ENCODE measurements at regions not wholly inside any gene's neighbourhood (a gene's known extent, or its start where the extent isn't known, plus 50 kb on each side); places are given as distances from the start of the nearest gene placed in this dataset.

GRCh38 chr15:79702621-79703020 is 194.2 kb downstream of the MTHFS start:
- TF ChIP-seq, protein P1, sequence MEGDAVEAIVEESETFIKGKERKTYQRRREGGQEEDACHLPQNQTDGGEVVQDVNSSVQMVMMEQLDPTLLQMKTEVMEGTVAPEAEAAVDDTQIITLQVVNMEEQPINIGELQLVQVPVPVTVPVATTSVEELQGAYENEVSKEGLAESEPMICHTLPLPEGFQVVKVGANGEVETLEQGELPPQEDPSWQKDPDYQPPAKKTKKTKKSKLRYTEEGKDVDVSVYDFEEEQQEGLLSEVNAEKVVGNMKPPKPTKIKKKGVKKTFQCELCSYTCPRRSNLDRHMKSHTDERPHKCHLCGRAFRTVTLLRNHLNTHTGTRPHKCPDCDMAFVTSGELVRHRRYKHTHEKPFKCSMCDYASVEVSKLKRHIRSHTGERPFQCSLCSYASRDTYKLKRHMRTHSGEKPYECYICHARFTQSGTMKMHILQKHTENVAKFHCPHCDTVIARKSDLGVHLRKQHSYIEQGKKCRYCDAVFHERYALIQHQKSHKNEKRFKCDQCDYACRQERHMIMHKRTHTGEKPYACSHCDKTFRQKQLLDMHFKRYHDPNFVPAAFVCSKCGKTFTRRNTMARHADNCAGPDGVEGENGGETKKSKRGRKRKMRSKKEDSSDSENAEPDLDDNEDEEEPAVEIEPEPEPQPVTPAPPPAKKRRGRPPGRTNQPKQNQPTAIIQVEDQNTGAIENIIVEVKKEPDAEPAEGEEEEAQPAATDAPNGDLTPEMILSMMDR (IDR thresholded peaks at IDR 0.05), result no peak
- TF ChIP-seq EZH2 (IDR thresholded peaks at IDR 0.05; ENCODE audit: borderline replicate concordance, insufficient read depth, low read depth, low read length, poor library complexity, severe bottlenecking), result no peak

Measured in B cell (primary cell).